ENCODE measurements at regions not wholly inside any gene's neighbourhood (a gene's known extent, or its start where the extent isn't known, plus 50 kb on each side); places are given as distances from the start of the nearest gene placed in this dataset.

- DNase-seq (ENCODE audit: insufficient read length) (no peak), FAIRE-seq (no peak)
- no peak for TF ChIP-seq POLR2AphosphoS5 (IDR thresholded peaks at IDR 0.05; ENCODE audit: low read depth, low read length)
- TF ChIP-seq POLR2A (IDR thresholded peaks at IDR 0.05; ENCODE audit: low read depth, low read length), result no peak
- no peak for TF ChIP-seq TAF1 (IDR thresholded peaks at IDR 0.05; ENCODE audit: borderline replicate concordance, low read depth, low read length)
Observed at GRCh38 chr4:31104043-31104442, 383.9 kb downstream of the PCDH7 start.

- no peak for FAIRE-seq
Observed at GRCh38 chr4:31104577-31104976, 384.4 kb downstream of the PCDH7 start.

GRCh38 chr4:31106419-31106818, 386.2 kb downstream of the PCDH7 start:
- DNase-seq (ENCODE audit: insufficient read length), result no peak
- FAIRE-seq, result peak; percentile 17
- no peak for TF ChIP-seq POLR2AphosphoS5 (IDR thresholded peaks at IDR 0.05; ENCODE audit: low read depth, low read length)
- no peak for TF ChIP-seq TAF1 (IDR thresholded peaks at IDR 0.05; ENCODE audit: borderline replicate concordance, low read depth, low read length)
- TF ChIP-seq POLR2A (IDR thresholded peaks at IDR 0.05; ENCODE audit: low read depth, low read length), result no peak

More at GRCh38 chr4:31104577-31104976, 384.4 kb downstream of the PCDH7 start:
- DNase-seq (ENCODE audit: insufficient read length), result no peak
- no peak for TF ChIP-seq POLR2AphosphoS5 (IDR thresholded peaks at IDR 0.05; ENCODE audit: low read depth, low read length)
- TF ChIP-seq TAF1 (IDR thresholded peaks at IDR 0.05; ENCODE audit: borderline replicate concordance, low read depth, low read length), result no peak
- no peak for TF ChIP-seq POLR2A (IDR thresholded peaks at IDR 0.05; ENCODE audit: low read depth, low read length)

DNA sequence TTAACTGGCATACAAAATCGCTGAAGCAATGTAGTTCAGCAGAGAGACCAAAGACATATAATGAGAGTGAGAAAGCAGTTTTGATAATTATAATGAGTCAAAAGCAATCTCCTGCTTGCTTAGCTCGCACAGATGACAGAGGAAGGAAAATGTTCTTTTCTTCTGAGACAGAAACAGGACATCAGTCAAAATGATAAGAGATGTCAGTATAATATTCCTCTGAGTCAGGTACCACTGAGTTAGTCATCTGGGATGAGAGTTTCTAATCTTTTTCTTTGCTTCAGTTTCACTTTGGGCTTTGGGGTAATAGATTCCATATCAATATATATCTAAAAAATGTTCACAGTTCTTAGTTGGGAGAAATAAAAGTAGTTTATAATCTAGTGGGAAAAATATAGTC, 387.2 kb downstream of the PCDH7 start:
- FAIRE-seq (no peak), DNase-seq (ENCODE audit: insufficient read length) (no peak)
- no peak for TF ChIP-seq POLR2AphosphoS5 (IDR thresholded peaks at IDR 0.05; ENCODE audit: low read depth, low read length)
- TF ChIP-seq TAF1 (IDR thresholded peaks at IDR 0.05; ENCODE audit: borderline replicate concordance, low read depth, low read length), result no peak
- TF ChIP-seq POLR2A (IDR thresholded peaks at IDR 0.05; ENCODE audit: low read depth, low read length), result no peak

DNA sequence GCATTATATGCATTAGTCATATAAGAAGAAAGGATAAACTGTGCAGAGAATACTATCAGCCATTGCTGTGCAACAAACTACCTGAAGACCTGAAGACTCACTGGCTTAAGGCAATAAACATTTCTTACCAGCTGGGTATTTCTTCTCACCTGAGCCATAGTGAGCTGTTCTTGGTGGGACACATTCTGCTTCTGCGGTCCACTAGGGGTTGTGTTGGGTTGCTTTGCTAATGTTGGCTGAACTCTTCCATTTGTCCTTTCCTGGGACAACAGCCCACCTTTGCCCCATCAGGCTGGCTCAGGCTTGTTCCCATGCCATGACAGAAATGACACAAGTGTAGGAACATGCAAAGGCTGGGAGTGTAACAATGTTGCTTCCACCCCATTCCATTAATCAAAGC, 388.6 kb downstream of the PCDH7 start:
- TF ChIP-seq POLR2A (IDR thresholded peaks at IDR 0.05; ENCODE audit: low read depth, low read length) (no peak), TAF1 (IDR thresholded peaks at IDR 0.05; ENCODE audit: borderline replicate concordance, low read depth, low read length) (no peak), POLR2AphosphoS5 (IDR thresholded peaks at IDR 0.05; ENCODE audit: low read depth, low read length) (no peak)
- no peak for FAIRE-seq

DNA sequence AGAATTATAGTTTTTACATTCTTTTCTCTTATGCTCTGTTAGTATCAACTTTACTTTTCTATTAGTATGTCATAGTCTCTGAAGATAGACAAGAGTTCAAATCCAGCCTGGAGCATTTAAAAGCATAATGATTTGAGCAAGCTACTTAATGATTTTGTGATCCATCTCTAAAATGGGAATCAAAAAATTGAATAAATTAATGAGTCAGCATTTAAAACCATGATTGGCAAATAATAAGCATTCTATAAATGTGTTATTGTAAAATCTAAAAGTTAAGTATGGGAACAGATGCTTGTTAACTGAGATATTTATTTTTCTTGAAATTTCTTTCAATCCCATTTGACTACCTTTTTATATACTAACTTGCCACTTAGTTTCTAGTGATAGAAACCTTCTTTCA, 391.6 kb downstream of the PCDH7 start:
- DNase-seq (ENCODE audit: insufficient read length) (no peak), FAIRE-seq (no peak)
- TF ChIP-seq POLR2AphosphoS5 (IDR thresholded peaks at IDR 0.05; ENCODE audit: low read depth, low read length) (no peak), POLR2A (IDR thresholded peaks at IDR 0.05; ENCODE audit: low read depth, low read length) (no peak), TAF1 (IDR thresholded peaks at IDR 0.05; ENCODE audit: borderline replicate concordance, low read depth, low read length) (no peak)

More for the DNA sequence above, 388.6 kb downstream of the PCDH7 start:
- no peak for DNase-seq (ENCODE audit: insufficient read length)

- no peak for TF ChIP-seq POLR2AphosphoS5 (IDR thresholded peaks at IDR 0.05; ENCODE audit: low read depth, low read length)
- no peak for DNase-seq (ENCODE audit: insufficient read length)
- no peak for FAIRE-seq
Observed at GRCh38 chr4:31114816-31115215, 394.6 kb downstream of the PCDH7 start.

GRCh38 chr4:31124008-31124585, 403.9 kb downstream of the PCDH7 start:
- no peak for TF ChIP-seq TAF1 (IDR thresholded peaks at IDR 0.05; ENCODE audit: borderline replicate concordance, low read depth, low read length)
- TF ChIP-seq POLR2A (IDR thresholded peaks at IDR 0.05; ENCODE audit: low read depth, low read length), result no peak
- no peak for TF ChIP-seq POLR2AphosphoS5 (IDR thresholded peaks at IDR 0.05; ENCODE audit: low read depth, low read length)
- DNase-seq (ENCODE audit: insufficient read length) (no peak), FAIRE-seq (no peak)

GRCh38 chr4:31125061-31125460, 404.9 kb downstream of the PCDH7 start:
- FAIRE-seq, result no peak
- DNase-seq (ENCODE audit: insufficient read length), result no peak
- TF ChIP-seq POLR2A (IDR thresholded peaks at IDR 0.05; ENCODE audit: low read depth, low read length) (no peak), POLR2AphosphoS5 (IDR thresholded peaks at IDR 0.05; ENCODE audit: low read depth, low read length) (no peak)

- no peak for FAIRE-seq
- TF ChIP-seq POLR2A (IDR thresholded peaks at IDR 0.05; ENCODE audit: low read depth, low read length), result no peak
- no peak for DNase-seq (ENCODE audit: insufficient read length)
Observed at GRCh38 chr4:31125496-31125895, 405.3 kb downstream of the PCDH7 start.

DNA sequence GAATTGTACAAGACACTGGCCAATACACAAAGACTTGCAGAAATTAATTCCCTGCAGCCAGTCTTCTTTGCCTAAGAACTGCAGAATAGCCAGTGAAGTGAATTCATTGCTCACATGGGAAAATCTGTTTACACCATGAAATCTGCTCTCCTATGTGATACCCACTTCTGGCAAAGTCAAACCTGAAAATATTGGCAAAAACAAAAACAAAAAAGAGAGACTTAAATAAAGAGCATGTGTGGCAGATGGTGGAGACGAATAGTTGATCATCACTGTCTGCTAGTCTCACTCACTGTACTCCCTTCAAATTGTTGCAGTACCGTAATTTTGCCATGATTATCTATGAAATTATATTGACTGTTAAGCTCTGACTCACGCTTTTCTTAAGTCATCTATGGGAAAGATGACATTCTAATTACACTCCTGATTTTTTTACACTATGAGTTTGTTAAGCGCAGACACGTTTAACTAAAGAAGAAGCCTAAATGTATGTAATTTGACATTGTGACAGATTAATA, 406.8 kb downstream of the PCDH7 start:
- no peak for DNase-seq (ENCODE audit: insufficient read length)
- TF ChIP-seq TAF1 (IDR thresholded peaks at IDR 0.05; ENCODE audit: borderline replicate concordance, low read depth, low read length), result no peak
- TF ChIP-seq POLR2AphosphoS5 (IDR thresholded peaks at IDR 0.05; ENCODE audit: low read depth, low read length), result no peak
- TF ChIP-seq POLR2A (IDR thresholded peaks at IDR 0.05; ENCODE audit: low read depth, low read length), result no peak
- no peak for FAIRE-seq

GRCh38 chr4:31130930-31131329, 410.8 kb downstream of the PCDH7 start:
- TF ChIP-seq POLR2AphosphoS5 (IDR thresholded peaks at IDR 0.05; ENCODE audit: low read depth, low read length) (no peak), TAF1 (IDR thresholded peaks at IDR 0.05; ENCODE audit: borderline replicate concordance, low read depth, low read length) (no peak), POLR2A (IDR thresholded peaks at IDR 0.05; ENCODE audit: low read depth, low read length) (no peak)
- no peak for FAIRE-seq
- no peak for DNase-seq (ENCODE audit: insufficient read length)

DNA sequence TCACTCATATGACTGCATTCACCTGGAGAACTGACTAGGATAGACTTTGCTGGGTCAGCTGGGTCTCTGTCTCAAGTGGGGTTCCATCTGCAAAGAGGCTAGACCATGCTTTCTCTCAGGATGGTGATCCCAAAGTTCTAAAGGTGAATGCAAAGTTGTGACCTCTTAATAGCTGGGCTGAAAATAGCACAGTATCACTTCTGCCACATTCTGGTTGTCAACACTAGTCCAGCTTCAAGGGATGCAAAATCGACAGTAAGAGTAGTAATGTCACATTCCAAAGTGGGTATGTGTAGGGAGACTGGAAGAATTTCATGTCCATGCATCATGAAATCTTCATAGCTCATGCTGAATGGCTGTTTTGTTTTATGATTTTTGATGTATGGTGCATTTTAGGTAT, 414.6 kb downstream of the PCDH7 start:
- no peak for DNase-seq (ENCODE audit: insufficient read length)
- FAIRE-seq, result no peak
- TF ChIP-seq POLR2AphosphoS5 (IDR thresholded peaks at IDR 0.05; ENCODE audit: low read depth, low read length) (no peak), POLR2A (IDR thresholded peaks at IDR 0.05; ENCODE audit: low read depth, low read length) (no peak), TAF1 (IDR thresholded peaks at IDR 0.05; ENCODE audit: borderline replicate concordance, low read depth, low read length) (no peak)
